Fibroblast of mammary gland (primary cell): ENCODE measurements at regions not wholly inside any gene's neighbourhood (a gene's known extent, or its start where the extent isn't known, plus 50 kb on each side); places are given as distances from the start of the nearest gene placed in this dataset.

Source experiments
- DNase-seq: peaks from one replicate; pipeline ENCODE4 v3.0.0-alpha.2; 2010; ENCODE audit warnings: low read depth
- H3K4me3 ChIP-seq: 2 replicates; pipeline ENCODE4 v1.5.1; 2011; ENCODE audit warnings: low read depth, mild to moderate bottlenecking, low read length, moderate library complexity; ENCODE audit not compliant: control insufficient read depth
- CTCF ChIP-seq: conservative IDR thresholded peaks from 2 replicates; pipeline ENCODE4 v1.5.1; 2011; ENCODE audit warnings: low read depth, low read length, inconsistent platforms; ENCODE audit not compliant: control insufficient read depth, insufficient read depth

DNA sequence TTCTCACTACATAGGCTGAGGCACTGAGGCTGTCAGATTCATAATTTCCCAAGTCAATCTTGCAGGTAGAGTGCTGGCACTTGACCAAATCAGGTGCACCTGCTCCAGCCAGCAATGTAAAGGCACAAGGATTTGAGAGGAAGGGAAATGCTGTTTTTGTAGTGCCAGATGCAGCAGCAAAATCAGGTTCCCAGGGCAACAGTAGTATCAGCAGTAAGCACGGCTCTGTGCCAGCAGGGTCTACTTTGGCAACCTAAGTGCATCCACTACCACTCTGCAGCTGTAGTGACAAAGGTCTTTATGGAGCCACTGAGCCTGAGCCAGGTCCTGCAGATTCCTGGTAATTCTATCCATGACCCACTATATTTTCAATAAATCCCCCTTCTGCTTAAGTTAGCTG lies 329.5 kb downstream of the TPBG start:
- DNase-seq = no peak
- TF ChIP-seq CTCF = no peak
- no peak overlapping the region for H3K4me3 ChIP-seq

DNA sequence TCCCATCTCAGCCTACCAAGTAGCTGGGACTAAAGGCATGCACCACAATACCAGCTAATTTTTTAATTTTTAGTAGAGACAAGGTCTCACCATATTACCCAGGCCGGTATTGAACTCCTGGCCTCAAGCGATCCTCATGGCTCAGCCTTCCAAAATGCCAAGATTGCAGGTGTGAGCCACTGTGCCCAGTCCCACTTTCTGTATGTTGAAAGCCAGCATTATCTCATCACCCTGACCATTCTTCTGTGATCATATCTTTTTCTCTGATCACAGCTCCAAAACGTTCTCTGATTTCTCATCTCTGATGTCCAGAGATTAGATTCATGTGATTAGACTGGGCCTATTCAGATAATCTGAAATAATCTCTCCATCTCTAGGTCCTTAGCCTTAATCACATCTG lies 337.7 kb downstream of the TPBG start:
- no peak for DNase-seq
- no peak for TF ChIP-seq CTCF
- H3K4me3 ChIP-seq = no peak overlapping the region

- no peak for TF ChIP-seq CTCF
- DNase-seq = no peak
- H3K4me3 ChIP-seq = no peak overlapping the region
These were observed 339.0 kb downstream of the TPBG start for GRCh38 chr6:82702574-82702973.

DNA sequence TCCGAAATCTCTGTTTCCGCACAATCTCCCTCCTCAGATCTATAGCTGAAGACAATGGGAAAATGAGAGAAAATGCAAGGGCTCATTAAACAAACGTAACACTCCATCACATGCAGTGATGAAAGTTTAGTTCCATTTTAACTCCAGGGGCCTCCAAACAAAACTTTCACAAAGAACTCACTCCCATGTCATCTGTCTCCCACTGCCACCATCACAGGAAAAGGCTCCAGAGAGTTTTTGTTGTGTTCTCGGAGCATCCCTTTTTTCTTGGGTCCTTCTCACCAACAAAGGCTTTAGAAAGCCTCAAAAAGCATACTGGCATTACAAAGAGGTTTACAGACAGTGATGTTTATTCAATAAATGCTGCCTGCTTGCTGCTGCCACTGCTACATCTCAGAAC lies 339.6 kb downstream of the TPBG start:
- H3K4me3 ChIP-seq = no peak overlapping the region
- no peak for DNase-seq
- no peak for TF ChIP-seq CTCF

GRCh38 chr6:82704045-82704444 lies 340.4 kb downstream of the TPBG start:
- H3K4me3 ChIP-seq = no peak overlapping the region
- TF ChIP-seq CTCF = no peak
- DNase-seq = peak; percentile 48

GRCh38 chr6:82705579-82705978 lies 342.0 kb downstream of the TPBG start:
- TF ChIP-seq CTCF = no peak
- no peak for DNase-seq
- H3K4me3 ChIP-seq = no peak overlapping the region

DNA sequence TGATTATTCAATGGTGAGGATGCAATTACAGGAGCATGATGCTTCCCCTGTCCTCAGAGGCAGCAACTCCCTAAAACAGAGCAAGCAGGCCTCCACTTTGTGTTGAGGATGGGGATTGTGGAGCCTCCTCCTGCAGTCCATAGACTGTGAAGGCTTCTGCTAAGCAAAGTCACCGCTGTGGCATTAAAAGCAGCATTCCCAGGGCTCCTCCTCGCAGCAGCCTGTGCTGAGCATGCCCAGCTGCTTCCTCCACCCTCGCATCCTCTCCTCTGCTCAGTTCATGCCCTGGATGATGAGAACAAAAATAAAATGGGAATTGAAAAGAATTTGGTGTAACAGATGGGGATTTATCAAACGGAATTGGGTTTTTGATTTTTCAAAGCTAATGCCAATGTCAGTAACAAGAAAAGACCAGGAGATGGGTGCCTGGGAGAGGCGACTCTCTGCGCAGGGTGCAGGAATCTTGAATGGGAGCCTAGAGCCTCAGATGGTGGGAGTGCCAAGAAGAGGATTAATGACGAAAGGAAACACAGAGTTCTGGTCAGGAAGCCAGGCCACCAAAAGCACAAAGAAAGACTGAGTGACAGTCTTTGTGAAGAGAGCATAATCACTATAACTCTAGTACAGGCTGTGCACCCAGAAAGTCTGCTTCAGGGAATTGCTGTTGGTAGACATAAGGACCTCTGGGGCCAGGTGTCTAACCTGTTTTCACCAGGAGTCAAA lies 347.6 kb downstream of the TPBG start:
- DNase-seq = peak; percentile 28
- H3K4me3 ChIP-seq = no peak overlapping the region
- no peak for TF ChIP-seq CTCF
